ENCODE measurements at regions not wholly inside any gene's neighbourhood (a gene's known extent, or its start where the extent isn't known, plus 50 kb on each side); places are given as distances from the start of the nearest gene placed in this dataset.
"Not testable (repeated sequence)": the region's sequence is repeated elsewhere in the genome, so short reads cannot be mapped to it uniquely, and the experiment has no call there.

- not testable (repeated sequence) for DNase-seq (ENCODE audit: low read depth in 2 of 2)
Observed at GRCh38 chr16:18152832-18153231, 183.7 kb downstream of the NPIPA8 start.

- DNase-seq (ENCODE audit: low read depth in 2 of 2), result not testable (repeated sequence)
Observed at GRCh38 chr16:18148132-18148531, 188.4 kb downstream of the NPIPA8 start.

GRCh38 chr16:18146601-18147142 lies 189.9 kb downstream of the NPIPA8 start:
- DNase-seq (ENCODE audit: low read depth in 2 of 2), result not testable (repeated sequence)

- not testable (repeated sequence) for DNase-seq (ENCODE audit: low read depth in 2 of 2)
Observed at GRCh38 chr16:18142066-18142465, 194.5 kb downstream of the NPIPA8 start.

- DNase-seq (ENCODE audit: low read depth in 2 of 2), result not testable (repeated sequence)
Observed at GRCh38 chr16:18136288-18136687, 200.2 kb downstream of the NPIPA8 start.

- not testable (repeated sequence) for DNase-seq (ENCODE audit: low read depth in 2 of 2)
Observed at GRCh38 chr16:18135024-18135423, 201.5 kb downstream of the NPIPA8 start.

GRCh38 chr16:18131587-18131986 lies 204.9 kb downstream of the NPIPA8 start:
- not testable (repeated sequence) for DNase-seq (ENCODE audit: low read depth in 2 of 2)

- DNase-seq (ENCODE audit: low read depth in 2 of 2), result not testable (repeated sequence)
Observed at GRCh38 chr16:18130478-18131120, 205.9 kb downstream of the NPIPA8 start.

GRCh38 chr16:18127033-18127432 lies 209.5 kb downstream of the NPIPA8 start:
- not testable (repeated sequence) for DNase-seq (ENCODE audit: low read depth in 2 of 2)

GRCh38 chr16:18119092-18119491 lies 217.4 kb downstream of the NPIPA8 start:
- DNase-seq (ENCODE audit: low read depth in 2 of 2), result not testable (repeated sequence)

GRCh38 chr16:18118684-18119083 lies 217.9 kb downstream of the NPIPA8 start:
- DNase-seq (ENCODE audit: low read depth in 2 of 2), result not testable (repeated sequence)

- DNase-seq (ENCODE audit: low read depth in 2 of 2), result not testable (repeated sequence)
Observed at GRCh38 chr16:18118071-18118470, 218.5 kb downstream of the NPIPA8 start.

- not testable (repeated sequence) for DNase-seq (ENCODE audit: low read depth in 2 of 2)
Observed at GRCh38 chr16:18104412-18104811, 232.1 kb downstream of the NPIPA8 start.

- not testable (repeated sequence) for DNase-seq (ENCODE audit: low read depth in 2 of 2)
Observed at GRCh38 chr16:18101077-18101476, 235.5 kb downstream of the NPIPA8 start.

- not testable (repeated sequence) for DNase-seq (ENCODE audit: low read depth in 2 of 2)
Observed at GRCh38 chr16:18092605-18093004, 243.9 kb downstream of the NPIPA8 start.

GRCh38 chr16:18080658-18081363 lies 255.7 kb downstream of the NPIPA8 start:
- not testable (repeated sequence) for DNase-seq (ENCODE audit: low read depth in 2 of 2)

- DNase-seq (ENCODE audit: low read depth in 2 of 2), result not testable (repeated sequence)
Observed at GRCh38 chr16:18077910-18078309, 258.6 kb downstream of the NPIPA8 start.

- DNase-seq (ENCODE audit: low read depth in 2 of 2), result no peak
Observed at GRCh38 chr16:18072161-18072560, 264.4 kb downstream of the NPIPA8 start.

GRCh38 chr16:18069683-18070082 lies 266.9 kb downstream of the NPIPA8 start:
- DNase-seq (ENCODE audit: low read depth in 2 of 2), result no peak

GRCh38 chr16:18068477-18068876 lies 268.1 kb downstream of the NPIPA8 start:
- DNase-seq (ENCODE audit: low read depth in 2 of 2), result no peak

GRCh38 chr16:18062713-18063112 lies 273.8 kb downstream of the NPIPA8 start:
- no peak for DNase-seq (ENCODE audit: low read depth in 2 of 2)

GRCh38 chr16:18060351-18060750 lies 276.2 kb downstream of the NPIPA8 start:
- DNase-seq (ENCODE audit: low read depth in 2 of 2), result no peak

GRCh38 chr16:18059577-18059976 lies 277.0 kb downstream of the NPIPA8 start:
- no peak for DNase-seq (ENCODE audit: low read depth in 2 of 2)
